Stimulated activated CD4-positive, alpha-beta T cell treated with anti-CD3 and anti-CD28 coated beads, Interleukin-12 subunit alpha, Interleukin-12 subunit beta, amount 100 ng/mL, for 48 hours (primary cell): ENCODE measurements at regions not wholly inside any gene's neighbourhood (a gene's known extent, or its start where the extent isn't known, plus 50 kb on each side); places are given as distances from the start of the nearest gene placed in this dataset.

ENCODE experiments used
- DNase-seq, 3 donors: peaks; one replicate each; pipeline ENCODE4 v3.0.0-alpha.2; 2020; ENCODE audit warnings: low read depth in 2 of 3, low spot score in 1 of 3

DNA sequence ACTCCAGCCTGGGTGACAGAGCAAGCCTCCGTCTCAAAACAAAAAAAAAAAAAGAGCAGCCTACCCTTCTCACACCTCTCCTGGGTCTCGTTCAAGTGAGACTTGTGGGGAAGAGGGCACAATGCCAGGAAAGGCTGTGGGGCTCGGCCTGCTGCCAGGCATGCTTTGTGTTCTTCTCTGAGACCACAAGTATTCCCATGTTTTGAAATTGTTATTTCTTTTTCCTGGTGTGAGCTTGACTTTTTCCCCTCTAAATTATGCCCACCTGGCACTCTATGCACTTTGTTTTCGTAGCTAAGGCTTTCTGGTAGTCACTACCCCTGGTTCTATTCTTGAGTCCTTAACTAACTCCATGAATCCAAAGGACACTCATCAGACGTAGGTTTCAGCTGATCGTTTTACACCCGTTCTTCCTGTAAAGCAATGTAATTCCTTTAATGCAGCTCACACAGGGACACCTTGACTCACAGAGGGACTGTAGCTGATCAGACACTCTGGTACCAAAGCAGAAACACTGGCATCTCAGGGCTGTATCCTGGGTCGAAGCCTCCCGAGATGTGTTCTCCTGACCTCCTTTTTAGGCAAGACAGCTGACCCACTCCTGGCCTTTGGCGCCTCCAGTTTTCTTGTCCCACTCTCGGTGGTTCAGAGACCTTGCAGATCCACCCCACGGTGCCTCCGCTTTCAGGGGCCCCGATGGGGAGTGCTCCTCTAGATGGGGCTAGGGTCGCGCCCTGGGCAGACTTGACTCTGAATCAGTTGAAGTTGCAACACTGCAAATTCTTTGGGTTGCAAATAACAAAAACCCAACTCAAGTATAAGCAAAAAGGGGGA is 193.3 kb upstream of the AGAP1 start:
- no peak for DNase-seq

DNA sequence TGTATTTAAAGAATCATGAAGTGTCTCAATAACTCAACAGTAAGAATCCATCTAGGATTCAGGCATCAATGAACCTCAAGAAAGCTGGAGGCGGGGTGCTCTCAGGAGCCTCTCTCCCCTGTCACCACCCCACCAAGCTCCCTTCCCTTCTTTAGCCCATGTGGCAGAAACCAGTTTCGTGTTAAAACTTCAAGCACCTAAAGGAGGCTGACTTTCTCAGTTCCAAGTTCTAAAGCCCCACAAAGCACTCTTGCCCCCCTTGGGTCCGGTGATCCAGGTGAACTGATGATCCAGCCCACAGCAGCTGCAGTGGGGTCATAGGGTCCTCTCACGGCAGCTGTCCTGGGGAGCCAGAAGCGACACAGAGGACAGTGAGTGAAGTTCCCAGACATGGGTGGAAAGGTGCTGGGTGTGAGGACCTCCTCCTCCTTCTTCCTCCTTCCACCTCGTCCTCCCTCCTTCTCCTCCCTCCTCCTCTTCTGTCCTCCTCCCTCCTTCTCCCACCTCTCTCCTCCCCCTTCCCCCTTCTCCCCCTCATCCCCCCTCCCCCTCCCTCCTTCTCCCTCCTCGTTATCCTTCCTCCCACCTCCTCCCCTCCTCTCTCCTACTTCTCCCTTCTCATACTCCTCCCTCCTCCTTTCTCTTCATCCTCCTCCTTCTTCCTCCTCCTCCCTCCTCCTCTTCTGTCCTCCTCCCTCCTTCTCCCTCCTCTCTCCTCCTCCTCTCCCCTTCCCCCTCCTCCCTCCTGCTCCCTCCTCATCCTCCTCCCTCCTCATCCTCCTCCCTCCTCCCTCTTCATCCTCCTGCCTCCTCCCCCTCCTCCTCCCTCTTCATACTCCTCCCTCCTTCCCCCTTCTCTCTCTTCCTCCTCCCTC is 192.4 kb upstream of the AGAP1 start:
- DNase-seq: no peak

DNA sequence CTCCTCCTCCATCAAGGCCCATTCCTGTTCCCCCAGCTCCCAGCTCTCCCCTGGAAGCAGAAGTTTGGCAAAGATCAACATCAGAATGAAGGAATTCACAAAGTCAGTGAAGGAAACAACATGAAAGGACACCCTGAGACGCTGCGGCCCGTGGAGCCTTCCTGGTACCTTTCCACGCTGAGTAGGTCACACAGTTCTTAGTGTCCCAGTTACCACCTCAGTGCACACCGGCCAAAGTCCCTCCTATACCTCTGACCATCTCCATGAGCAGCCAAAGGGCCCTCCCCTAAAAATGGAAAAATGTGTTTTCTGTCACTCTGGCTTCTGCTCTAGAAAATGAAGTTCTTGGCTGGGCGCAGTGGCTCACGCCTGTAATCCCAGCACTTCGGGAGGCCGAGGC is 191.6 kb upstream of the AGAP1 start:
- DNase-seq: no peak

DNA sequence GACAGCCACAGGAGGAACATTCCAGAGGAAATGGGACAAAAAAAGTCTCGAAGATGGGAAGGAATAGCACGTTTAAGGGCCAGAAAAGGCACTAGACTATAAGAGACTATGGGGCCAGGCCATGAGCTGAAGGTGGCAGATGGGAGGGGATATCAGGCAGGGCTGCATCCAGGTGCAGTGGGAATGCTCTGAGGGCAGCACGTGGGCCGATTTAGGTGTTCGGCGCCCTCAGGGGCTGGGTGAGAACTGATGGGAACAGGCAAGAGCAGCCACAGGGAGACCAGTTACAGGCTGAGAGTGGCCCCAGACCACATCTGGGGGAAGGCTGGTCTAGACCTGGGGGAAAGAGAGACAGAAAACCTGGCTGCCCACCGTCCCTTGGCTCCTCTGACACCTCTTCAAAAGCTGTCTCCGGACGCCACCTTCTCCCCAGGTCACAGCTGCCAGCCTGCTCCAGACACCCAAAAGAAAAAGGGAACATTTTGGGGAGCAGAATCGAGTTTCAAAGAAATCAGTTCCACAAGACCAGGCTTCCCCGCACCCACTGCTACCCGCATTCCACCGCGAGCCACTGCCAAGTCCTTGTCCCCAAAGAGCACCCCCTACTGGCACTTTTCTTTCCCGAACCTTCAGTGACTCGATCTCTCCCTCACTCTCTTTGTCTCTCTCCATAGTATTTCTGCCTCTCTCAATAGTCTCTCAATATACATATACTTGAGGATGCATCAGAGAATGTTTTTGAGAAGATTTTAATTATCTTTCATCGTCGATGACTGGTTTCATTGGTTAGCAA is 190.1 kb upstream of the AGAP1 start:
- no peak for DNase-seq

- DNase-seq: no peak
Observed at GRCh38 chr2:235305678-235306077, 188.2 kb upstream of the AGAP1 start.

DNA sequence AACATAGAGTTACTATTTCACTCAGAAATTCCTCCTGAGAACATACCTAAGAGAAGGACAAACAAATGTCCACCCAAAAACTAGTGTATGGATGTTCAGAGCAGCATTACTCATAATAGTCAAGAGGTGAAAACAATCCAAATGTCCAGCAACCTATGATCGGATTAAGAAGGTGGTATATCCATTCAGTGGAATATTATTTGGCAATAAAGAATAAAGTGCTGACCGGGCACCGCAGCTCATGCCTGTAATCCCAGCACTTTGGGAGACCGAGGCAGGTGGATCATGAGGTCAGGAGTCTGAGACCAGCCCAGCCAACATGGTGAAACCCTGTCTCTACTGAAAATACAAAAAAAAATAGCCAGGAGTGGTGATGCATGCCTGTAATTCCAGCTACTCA is 182.8 kb upstream of the AGAP1 start:
- no peak for DNase-seq

DNA sequence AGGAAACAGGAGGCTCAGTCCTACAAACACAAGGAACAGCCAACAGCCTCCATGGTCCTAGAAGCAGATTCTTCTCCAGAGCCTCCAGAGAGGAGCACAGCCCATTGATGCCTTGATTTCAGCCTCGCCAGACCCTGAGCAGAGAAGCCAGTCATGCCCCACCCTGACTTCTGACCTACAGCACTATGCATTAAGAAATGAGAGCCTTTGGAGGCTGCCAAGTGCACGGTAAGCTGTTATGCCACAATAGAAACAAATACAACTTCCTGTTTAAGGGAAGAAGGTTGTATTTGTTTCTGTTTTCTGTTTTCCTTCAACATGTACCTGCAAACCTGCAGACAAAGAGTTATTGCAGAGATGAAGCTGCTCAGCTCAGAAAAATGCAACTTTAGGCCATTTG is 181.3 kb upstream of the AGAP1 start:
- DNase-seq: no peak

DNA sequence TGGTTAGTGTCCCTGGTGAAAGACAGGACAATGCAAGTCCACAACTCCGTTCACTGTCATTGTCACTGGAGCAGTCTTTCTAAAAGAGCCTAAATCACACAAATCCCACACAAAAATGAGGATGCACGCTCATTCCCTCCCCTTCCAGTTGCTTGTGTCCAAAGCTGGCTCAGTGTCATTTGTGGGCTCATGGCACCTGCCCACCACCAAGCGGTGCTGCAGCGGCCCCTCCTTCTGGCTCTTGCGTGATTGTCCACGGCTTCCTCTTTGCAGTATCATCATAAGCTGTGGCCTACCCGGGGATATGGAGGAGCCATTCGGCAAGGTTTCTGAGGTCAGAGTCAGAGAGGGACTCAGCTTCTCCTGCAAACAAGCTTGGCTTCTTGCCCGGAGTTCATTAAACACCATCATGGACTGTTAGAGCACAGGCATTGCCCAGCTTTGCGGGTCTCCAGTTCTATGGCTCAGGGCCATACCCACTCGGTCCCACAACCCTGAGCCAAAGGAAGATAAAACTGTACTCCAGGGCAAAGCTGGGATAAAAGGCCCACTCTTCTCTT is 179.4 kb upstream of the AGAP1 start:
- no peak for DNase-seq

- no peak for DNase-seq
Observed at GRCh38 chr2:235319095-235319494, 174.7 kb upstream of the AGAP1 start.

- DNase-seq: no peak
Observed at GRCh38 chr2:235320326-235320725, 173.5 kb upstream of the AGAP1 start.

GRCh38 chr2:235324324-235324723 is 169.5 kb upstream of the AGAP1 start:
- DNase-seq: no peak

DNA sequence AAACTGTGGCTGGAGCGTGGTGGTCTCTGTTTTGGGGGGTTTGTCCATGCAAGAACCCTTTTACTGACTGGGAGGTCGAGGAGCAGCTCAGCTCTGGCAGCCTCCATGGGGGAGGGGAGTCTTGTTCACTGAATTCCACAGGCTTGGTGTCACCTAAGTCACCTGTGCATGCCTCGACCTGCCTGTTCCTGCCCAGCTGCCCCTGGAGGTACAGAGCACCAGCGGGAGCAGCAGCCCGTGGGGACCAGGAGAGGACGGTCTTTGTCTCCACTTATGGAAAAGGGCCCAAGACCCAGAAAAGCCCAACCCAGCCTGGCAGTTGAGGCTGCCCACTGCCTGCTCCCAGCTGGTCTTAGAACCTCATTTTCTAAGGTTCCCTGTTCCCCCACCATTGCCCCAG is 168.7 kb upstream of the AGAP1 start:
- DNase-seq: no peak

- no peak for DNase-seq
Observed at GRCh38 chr2:235328991-235329390, 164.9 kb upstream of the AGAP1 start.

GRCh38 chr2:235330775-235331451 is 162.9 kb upstream of the AGAP1 start:
- DNase-seq: no peak

DNA sequence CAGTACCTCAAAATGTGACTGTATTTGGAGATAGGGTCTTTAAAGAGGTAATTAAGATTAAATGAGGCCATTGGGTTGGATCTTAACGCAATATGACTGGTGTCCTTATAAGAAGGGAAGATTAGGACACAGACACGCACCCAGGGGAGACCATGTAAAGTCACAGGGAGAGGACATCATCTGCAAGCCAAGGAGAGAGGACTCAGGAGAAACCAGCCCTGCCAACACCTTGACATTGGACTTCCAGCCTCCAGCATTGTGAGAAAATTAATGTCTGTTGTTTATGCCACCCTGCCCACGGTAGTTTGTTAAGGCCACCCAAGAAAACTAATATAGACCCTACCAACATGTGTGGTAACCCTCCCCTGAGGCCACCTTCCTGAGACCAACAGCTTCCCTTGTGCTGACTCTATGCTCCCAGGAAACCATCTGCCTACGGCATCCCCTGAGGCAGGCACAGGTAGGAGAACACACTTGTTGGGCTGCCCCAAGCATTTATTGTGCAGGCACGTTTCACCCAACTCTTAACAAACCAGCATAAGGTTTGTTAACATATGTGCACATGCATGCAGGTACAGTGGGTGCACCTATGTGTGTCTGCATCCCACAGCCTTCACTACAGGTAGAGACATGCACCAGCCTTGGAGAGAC is 161.5 kb upstream of the AGAP1 start:
- DNase-seq: no peak

DNA sequence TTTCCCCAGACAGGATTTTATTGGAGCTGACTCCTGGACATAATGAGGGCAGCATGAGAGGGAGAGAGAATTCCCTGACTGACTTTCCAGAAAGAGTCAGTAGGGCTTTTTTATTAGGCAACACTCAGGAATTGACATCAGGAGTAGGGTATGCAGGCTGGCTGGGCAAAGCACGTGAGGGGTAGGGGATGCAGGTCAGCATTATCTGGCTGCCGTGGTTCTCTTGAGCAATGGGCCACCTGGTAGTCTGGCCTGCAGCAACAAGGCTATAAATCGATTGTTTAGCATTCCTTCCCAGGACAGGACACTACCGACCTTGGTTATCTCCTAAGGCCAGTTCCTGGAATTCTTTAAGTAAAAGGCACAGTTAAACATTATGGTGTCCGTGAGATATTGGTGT is 160.8 kb upstream of the AGAP1 start:
- DNase-seq: no peak

- no peak for DNase-seq
Observed at GRCh38 chr2:235334179-235334578, 159.7 kb upstream of the AGAP1 start.

DNA sequence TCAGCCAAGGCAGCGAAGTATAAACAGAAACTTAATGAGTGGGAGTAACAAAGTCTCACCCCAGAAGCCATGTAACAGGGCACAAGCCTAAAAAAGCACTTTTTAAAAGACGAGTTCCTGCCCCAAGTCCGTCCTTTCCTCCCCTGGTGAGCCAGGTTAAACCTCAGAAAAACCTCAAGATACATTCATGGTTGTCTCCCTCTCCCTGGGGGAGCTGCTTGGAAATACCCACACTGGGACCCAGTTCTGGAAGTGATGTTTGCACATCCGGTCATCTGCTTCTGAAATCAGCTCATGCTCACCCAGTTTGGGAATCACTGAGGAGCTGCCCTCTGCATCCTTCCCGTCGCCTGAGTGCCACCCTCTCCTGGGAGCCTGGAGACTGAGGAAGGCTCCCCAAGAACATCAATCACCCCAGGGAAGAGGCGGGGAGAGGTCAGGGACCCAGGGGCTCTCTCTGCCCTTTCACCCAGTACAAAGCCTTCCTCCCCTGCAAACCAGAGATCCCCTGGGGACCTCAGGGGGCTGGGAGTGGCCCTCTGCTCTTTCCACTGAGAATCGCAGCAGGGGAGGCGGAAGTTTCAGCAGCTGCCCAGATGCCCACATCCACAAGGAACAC is 150.6 kb upstream of the AGAP1 start:
- DNase-seq: no peak

- DNase-seq: no peak
Observed at GRCh38 chr2:235343869-235344268, 150.0 kb upstream of the AGAP1 start.

DNA sequence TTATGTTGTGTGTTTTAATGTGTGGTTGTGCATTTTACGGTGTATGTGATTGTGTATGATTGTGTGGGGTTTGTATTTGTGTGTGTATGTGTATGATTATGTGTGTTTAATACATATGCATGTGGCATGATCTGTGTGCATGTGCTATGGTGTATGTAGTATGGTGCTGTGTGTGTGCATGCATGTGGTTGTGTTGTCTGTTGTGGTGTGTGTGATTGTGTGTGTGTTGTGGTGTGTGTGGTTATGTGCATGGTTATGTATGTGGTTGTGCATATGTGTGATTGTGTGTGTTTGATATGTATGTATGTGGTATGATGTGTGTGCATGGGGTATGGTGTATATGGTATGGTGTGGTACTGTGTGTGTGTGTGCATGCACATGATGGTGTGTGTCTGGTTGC is 148.1 kb upstream of the AGAP1 start:
- no peak for DNase-seq
